Body of pancreas (tissue), 4 donors: ENCODE measurements at regions not wholly inside any gene's neighbourhood (a gene's known extent, or its start where the extent isn't known, plus 50 kb on each side); places are given as distances from the start of the nearest gene placed in this dataset.

Experiments used
- ATAC-seq: fragments of 150-250 bp; one replicate; pipeline ENCODE4 v1.9.1; 2016
- DNase-seq, 4 donors: peaks; one replicate each; pipeline ENCODE4 v3.0.0-alpha.2; 2019
- H3K27ac ChIP-seq, 4 donors: fragments of 200-600 bp; sonication (generic); 1 replicate in 3 of 4; 2 replicates in 1 of 4; pipeline versions ENCODE4 v1.5.1 to v1.6.1; 2016 to 2019; ENCODE audit warnings: mild to moderate bottlenecking in 1 of 4, mixed read lengths in 1 of 4, moderate library complexity in 1 of 4
- H3K27me3 ChIP-seq, 2 donors: fragments of 200-600 bp; sonication (generic); one replicate each; pipeline ENCODE4 v1.6.0; 2016; ENCODE audit warnings: mild to moderate bottlenecking in 1 of 2
- H3K36me3 ChIP-seq, 2 donors: fragments of 200-600 bp; sonication (generic); replicated peaks in 1 of 2; 2 replicates each; pipeline ENCODE4 v1.5.1; 2016; ENCODE audit warnings: low read depth in 2 of 2; ENCODE audit not compliant: insufficient read depth in 1 of 2
- H3K4me1 ChIP-seq: fragments of 200-600 bp; sonication (generic); one replicate; pipeline ENCODE4 v1.6.0; 2016
- H3K4me3 ChIP-seq, 2 donors: fragments of 200-600 bp; sonication (generic); 1 replicate in 1 of 2; 2 replicates in 1 of 2; pipeline ENCODE4 v1.5.1; 2016 to 2019
- H3K9me3 ChIP-seq, 3 donors: fragments of 200-600 bp; sonication (generic); 1 replicate in 2 of 3; 2 replicates in 1 of 3; pipeline ENCODE4 v1.5.1; 2016
- CTCF ChIP-seq, 7 experiments: fragments of 450-650 bp in 4 of 7; fragments of 200-600 bp in 3 of 7; sonication (generic) in 3 of 7; IDR thresholded peaks; one replicate each; pipeline ENCODE4 v1.5.1; 2016 to 2019; ENCODE audit warnings: antibody characterized with exemption in 7 of 7
- POLR2A ChIP-seq, 3 donors: fragments of 450-650 bp; IDR thresholded peaks; one replicate each; pipeline ENCODE4 v1.6.1; 2016; ENCODE audit warnings: antibody characterized with exemption in 3 of 3, mild to moderate bottlenecking in 2 of 3
- WGBS, 2 donors: methylation state at CpG; one replicate each; pipeline ENCODE4 v1.1.5; 2017; 5-methylcytosine and 5-hydroxymethylcytosine counted together
- intact Hi-C: fragments of 100-400 bp; cut with DNase I; formaldehyde crosslinking; loops from one replicate; pipeline ENCODE4 v1.15.1; 2023

GRCh38 chr12:91333966-91334365 is 151.3 kb upstream of the DCN start:
- Histone ChIP-seq H3K9me3 (no peaks in the 10 kb centered on the region), H3K27ac (no peak overlapping the region), H3K4me1 (no peaks in the 10 kb centered on the region), H3K4me3 (no peak overlapping the region), H3K27me3 (no peaks in the 10 kb centered on the region), H3K36me3 (no peaks in the 10 kb centered on the region)
- no peak for TF ChIP-seq POLR2A (IDR thresholded peaks at IDR 0.05)
- no peak for TF ChIP-seq CTCF (IDR thresholded peaks at IDR 0.05)
- intact Hi-C loops = no loop called here
- DNase-seq (no peak), ATAC-seq (no peak)

GRCh38 chr12:91332302-91332701 is 149.7 kb upstream of the DCN start:
- H3K4me1 ChIP-seq = no peaks in the 10 kb centered on the region
- H3K4me3 ChIP-seq = no peak overlapping the region
- intact Hi-C loops = no loop called here
- ATAC-seq (no peak), DNase-seq (no peak)
- no peak overlapping the region for H3K27ac ChIP-seq
- no peaks in the 10 kb centered on the region for H3K9me3 ChIP-seq
- H3K36me3 ChIP-seq = no peaks in the 10 kb centered on the region
- WGBS, 2 donors = 90 to 92% methylated on average over 1 of the region's 1 CpG
- no peaks in the 10 kb centered on the region for H3K27me3 ChIP-seq
- TF ChIP-seq POLR2A (IDR thresholded peaks at IDR 0.05) (no peak), CTCF (IDR thresholded peaks at IDR 0.05) (no peak)

- 64 to 66% methylated on average over 2 of the region's 2 CpGs for WGBS, 2 donors
- H3K27me3 ChIP-seq = no peaks in the 10 kb centered on the region
- no peak for TF ChIP-seq POLR2A (IDR thresholded peaks at IDR 0.05)
- TF ChIP-seq CTCF (IDR thresholded peaks at IDR 0.05) = no peak
- H3K4me3 ChIP-seq = no peak overlapping the region
- no peaks in the 10 kb centered on the region for H3K4me1 ChIP-seq
- H3K27ac ChIP-seq = no peak overlapping the region
- DNase-seq (no peak), ATAC-seq (no peak)
- intact Hi-C loops = no loop called here
- no peaks in the 10 kb centered on the region for H3K36me3 ChIP-seq
- H3K9me3 ChIP-seq = no peaks in the 10 kb centered on the region
Observed at GRCh38 chr12:91331371-91331770, 148.8 kb upstream of the DCN start.

- TF ChIP-seq CTCF (IDR thresholded peaks at IDR 0.05) (no peak), POLR2A (IDR thresholded peaks at IDR 0.05) (no peak)
- WGBS, 2 donors = 64 to 70% methylated on average over 3 of the region's 3 CpGs
- no peak for DNase-seq
Observed at GRCh38 chr12:91328451-91328850, 145.8 kb upstream of the DCN start.

GRCh38 chr12:91327889-91328288 is 145.3 kb upstream of the DCN start:
- WGBS, 2 donors = 45 to 58% methylated on average over 3 of the region's 3 CpGs

More at GRCh38 chr12:91328451-91328850, 145.8 kb upstream of the DCN start:
- H3K36me3 ChIP-seq = no peaks in the 10 kb centered on the region
- no peaks in the 10 kb centered on the region for H3K9me3 ChIP-seq
- no peaks in the 10 kb centered on the region for H3K27me3 ChIP-seq
- no peak overlapping the region for H3K27ac ChIP-seq
- intact Hi-C loops = no loop called here
- no peaks in the 10 kb centered on the region for H3K4me1 ChIP-seq
- no peak for ATAC-seq
- H3K4me3 ChIP-seq = no peak overlapping the region

More at GRCh38 chr12:91327889-91328288, 145.3 kb upstream of the DCN start:
- Histone ChIP-seq H3K27me3 (no peaks in the 10 kb centered on the region), H3K4me3 (no peak overlapping the region), H3K36me3 (no peaks in the 10 kb centered on the region), H3K4me1 (no peaks in the 10 kb centered on the region), H3K27ac (no peak overlapping the region), H3K9me3 (no peaks in the 10 kb centered on the region)
- ATAC-seq (no peak), DNase-seq (no peak)
- intact Hi-C loops = no loop called here
- no peak for TF ChIP-seq CTCF (IDR thresholded peaks at IDR 0.05)
- TF ChIP-seq POLR2A (IDR thresholded peaks at IDR 0.05) = no peak
